ENCODE measurements at regions not wholly inside any gene's neighbourhood (a gene's known extent, or its start where the extent isn't known, plus 50 kb on each side); places are given as distances from the start of the nearest gene placed in this dataset.

- TF ChIP-seq EZH2phosphoT487 (IDR thresholded peaks at IDR 0.05; ENCODE audit: borderline replicate concordance, low read length) (no peak), CTCF (conservative IDR thresholded peaks at IDR 0.05; ENCODE audit: low read depth, low read length) (no peak), EZH2 (IDR thresholded peaks at IDR 0.05; ENCODE audit: low read length, unreplicated experiment) (no peak)
- DNase-seq, result no peak
Measured at GRCh38 chr16:73408716-73409115, 360.8 kb upstream of the ZFHX3 start.

GRCh38 chr16:73408311-73408710 lies 360.4 kb upstream of the ZFHX3 start:
- H3K27ac ChIP-seq (ENCODE audit: low read length), result no peak overlapping the region
- no peaks in the 10 kb centered on the region for H3K9me3 ChIP-seq (ENCODE audit: low read length)
- CTCF ChIA-PET, result no interaction called here
- no peaks in the 10 kb centered on the region for H3K79me2 ChIP-seq (ENCODE audit: low read length)
- no peak overlapping the region for H3K4me2 ChIP-seq (ENCODE audit: low read length)
- H3K36me3 ChIP-seq (ENCODE audit: low read depth, low read length), result no peaks in the 10 kb centered on the region
- peaks cover 57% of the 10 kb centered on the region for H3K27me3 ChIP-seq (ENCODE audit: low read length)
- intact Hi-C loops (cut with micrococcal nuclease), result no loop called here
- no peaks in the 10 kb centered on the region for H3K4me1 ChIP-seq (ENCODE audit: insufficient read depth, low read length)
- H3K4me3 ChIP-seq (ENCODE audit: low read length), result no peak overlapping the region
- no TSS peak for BruUV-seq (replicated peaks)
- H2AFZ ChIP-seq (ENCODE audit: low read length), result no peak overlapping the region
- H3K9me2 ChIP-seq (replicated peaks; ENCODE audit: low read length), result no peaks in the 10 kb centered on the region
- no peak for DNase-seq
- POLR2A ChIA-PET (ENCODE audit: unreplicated experiment), result no interaction called here
- ATAC-seq, result no peak
- H3K9ac ChIP-seq (ENCODE audit: low read length), result no peak overlapping the region
- no peaks in the 10 kb centered on the region for H4K20me1 ChIP-seq (ENCODE audit: low read length)
- no peaks in the 10 kb centered on the region for H3F3A ChIP-seq (ENCODE audit: low read length, unreplicated experiment)
- no peak for TF ChIP-seq CTCF (conservative IDR thresholded peaks at IDR 0.05; ENCODE audit: low read depth, low read length)
- no peak for TF ChIP-seq EZH2 (IDR thresholded peaks at IDR 0.05; ENCODE audit: low read length, unreplicated experiment)
- TF ChIP-seq EZH2phosphoT487 (IDR thresholded peaks at IDR 0.05; ENCODE audit: borderline replicate concordance, low read length), result no peak

More at GRCh38 chr16:73408716-73409115, 360.8 kb upstream of the ZFHX3 start:
- ChIA-PET POLR2A (ENCODE audit: unreplicated experiment) (no interaction called here), CTCF (no interaction called here)
- Histone ChIP-seq H3K9ac (ENCODE audit: low read length) (no peak overlapping the region), H3K9me2 (replicated peaks; ENCODE audit: low read length) (no peaks in the 10 kb centered on the region), H3F3A (ENCODE audit: low read length, unreplicated experiment) (no peaks in the 10 kb centered on the region), H3K9me3 (ENCODE audit: low read length) (no peaks in the 10 kb centered on the region), H3K36me3 (ENCODE audit: low read depth, low read length) (no peaks in the 10 kb centered on the region), H3K4me1 (ENCODE audit: insufficient read depth, low read length) (no peaks in the 10 kb centered on the region), H3K27me3 (ENCODE audit: low read length) (peaks cover 57% of the 10 kb centered on the region), H3K27ac (ENCODE audit: low read length) (no peak overlapping the region), H3K79me2 (ENCODE audit: low read length) (no peaks in the 10 kb centered on the region), H3K4me3 (ENCODE audit: low read length) (no peak overlapping the region), H2AFZ (ENCODE audit: low read length) (no peak overlapping the region), H4K20me1 (ENCODE audit: low read length) (no peaks in the 10 kb centered on the region), H3K4me2 (ENCODE audit: low read length) (no peak overlapping the region)
- intact Hi-C loops (cut with micrococcal nuclease), result no loop called here
- ATAC-seq, result no peak
- no TSS peak for BruUV-seq (replicated peaks)

- Histone ChIP-seq H3K27me3 (ENCODE audit: low read length) (peaks cover 57% of the 10 kb centered on the region), H2AFZ (ENCODE audit: low read length) (no peak overlapping the region), H3K36me3 (ENCODE audit: low read depth, low read length) (no peaks in the 10 kb centered on the region), H3K9me2 (replicated peaks; ENCODE audit: low read length) (no peaks in the 10 kb centered on the region), H3F3A (ENCODE audit: low read length, unreplicated experiment) (no peaks in the 10 kb centered on the region), H3K4me3 (ENCODE audit: low read length) (no peak overlapping the region), H3K4me2 (ENCODE audit: low read length) (no peak overlapping the region), H3K79me2 (ENCODE audit: low read length) (no peaks in the 10 kb centered on the region), H3K9me3 (ENCODE audit: low read length) (no peaks in the 10 kb centered on the region), H3K9ac (ENCODE audit: low read length) (no peak overlapping the region), H3K4me1 (ENCODE audit: insufficient read depth, low read length) (no peaks in the 10 kb centered on the region), H4K20me1 (ENCODE audit: low read length) (no peaks in the 10 kb centered on the region), H3K27ac (ENCODE audit: low read length) (no peak overlapping the region)
- TF ChIP-seq EZH2 (IDR thresholded peaks at IDR 0.05; ENCODE audit: low read length, unreplicated experiment) (no peak), CTCF (conservative IDR thresholded peaks at IDR 0.05; ENCODE audit: low read depth, low read length) (no peak), EZH2phosphoT487 (IDR thresholded peaks at IDR 0.05; ENCODE audit: borderline replicate concordance, low read length) (no peak)
- ChIA-PET CTCF (no interaction called here), POLR2A (ENCODE audit: unreplicated experiment) (no interaction called here)
- ATAC-seq (no peak), DNase-seq (no peak)
- no TSS peak for BruUV-seq (replicated peaks)
- intact Hi-C loops (cut with micrococcal nuclease), result no loop called here
Measured at GRCh38 chr16:73405851-73406250, 357.9 kb upstream of the ZFHX3 start.

Measured in PC-3 (cell line).